ENCODE measurements at regions not wholly inside any gene's neighbourhood (a gene's known extent, or its start where the extent isn't known, plus 50 kb on each side); places are given as distances from the start of the nearest gene placed in this dataset.

DNA sequence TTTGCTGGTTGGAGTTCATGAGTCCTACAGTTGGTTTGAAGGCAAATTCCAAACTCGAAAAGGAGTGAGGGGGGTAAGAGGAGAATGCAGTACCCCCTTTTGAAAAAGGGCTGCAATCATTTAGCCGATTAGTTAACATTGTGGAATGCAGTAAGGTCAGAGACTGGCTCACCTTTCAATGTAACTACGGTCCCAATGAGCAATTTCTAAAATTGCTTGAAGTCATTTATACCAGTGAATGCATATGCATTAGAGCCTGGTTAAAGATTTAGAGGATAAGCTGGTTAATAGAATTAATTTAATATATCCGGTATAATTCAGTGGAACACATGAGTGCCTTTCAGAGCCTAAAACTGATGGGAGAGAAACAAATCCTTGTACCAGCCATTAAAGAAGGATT is 172.6 kb upstream of the PAPPA start:
- DNase-seq (ENCODE audit: low read depth) = no peak

DNA sequence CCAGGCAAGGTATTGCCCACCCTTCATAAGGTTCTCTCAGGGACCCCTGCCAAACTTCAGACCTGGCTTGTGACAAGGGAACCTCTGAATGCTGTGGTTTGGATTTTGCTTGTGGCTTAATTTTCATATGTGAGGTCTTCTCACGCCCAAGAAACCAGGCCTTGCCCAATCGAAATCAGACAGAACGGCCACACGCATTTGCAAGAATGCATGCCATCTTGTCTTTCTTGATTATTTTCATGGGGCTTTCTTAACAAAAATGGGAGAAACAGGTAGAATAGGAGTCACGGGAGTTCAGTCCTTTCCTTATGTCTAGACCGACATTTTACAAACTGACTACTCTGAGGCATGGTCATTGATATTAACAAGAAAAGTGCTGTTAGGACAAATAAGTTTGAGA is 170.2 kb upstream of the PAPPA start:
- no peak for DNase-seq (ENCODE audit: low read depth)

DNA sequence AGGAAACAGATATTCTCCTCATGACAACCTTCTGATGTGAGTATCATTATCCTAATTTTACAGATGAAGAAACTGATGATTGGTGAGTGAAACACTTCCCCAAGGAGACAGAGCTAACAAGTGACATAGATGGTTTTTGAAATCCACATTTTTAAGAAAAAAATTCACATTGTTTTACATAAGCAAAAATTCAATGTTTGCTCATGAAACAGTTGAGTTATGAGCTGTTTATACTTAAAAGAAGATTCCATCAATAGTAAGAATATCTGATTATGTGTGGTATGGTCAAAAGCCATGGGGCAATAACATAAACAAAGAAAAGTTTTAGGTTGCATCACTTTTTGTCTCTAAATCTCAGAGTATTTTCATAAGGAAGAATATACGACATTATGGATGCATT is 167.9 kb upstream of the PAPPA start:
- DNase-seq (ENCODE audit: low read depth) = no peak

DNA sequence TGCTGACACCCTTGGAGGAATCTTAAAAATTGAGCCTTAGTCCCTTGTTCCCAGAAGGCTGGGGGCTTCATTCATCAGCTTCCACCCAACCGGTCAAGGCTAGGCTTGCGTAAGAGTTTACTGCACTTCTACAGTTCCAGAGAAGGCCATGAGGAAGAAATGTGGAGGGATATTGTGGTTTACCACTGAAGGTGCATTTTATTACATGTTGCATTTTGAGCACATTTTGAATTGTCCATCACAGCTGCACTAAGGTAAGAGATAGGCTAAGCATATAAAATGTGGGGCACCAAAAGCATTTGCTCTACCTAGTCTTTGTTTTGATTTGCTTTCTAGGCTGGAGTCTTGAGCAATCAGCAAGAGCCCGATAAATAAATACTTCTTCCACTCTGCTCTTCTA is 167.1 kb upstream of the PAPPA start:
- peak; percentile 37 for DNase-seq (ENCODE audit: low read depth)

DNA sequence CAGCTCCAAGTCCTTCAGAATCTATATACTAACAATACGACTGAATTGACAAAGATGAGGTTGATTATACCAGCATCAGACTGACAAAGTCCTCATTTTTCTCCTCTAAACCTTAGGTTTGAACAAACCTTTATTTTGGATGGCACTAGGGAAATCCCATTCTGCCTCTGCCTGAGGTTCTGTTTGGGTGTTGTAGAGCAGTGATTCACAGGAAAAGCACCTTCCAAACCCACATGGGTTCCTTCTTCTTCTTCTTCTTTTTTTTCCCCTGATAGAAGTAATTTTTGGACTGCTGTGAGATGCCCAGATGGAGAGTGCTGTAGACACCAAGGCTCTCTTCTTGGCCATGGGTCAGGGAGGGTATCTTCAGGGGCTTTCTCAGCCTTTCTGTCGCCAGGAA is 164.9 kb upstream of the PAPPA start:
- peak; percentile 56 for DNase-seq (ENCODE audit: low read depth)

DNA sequence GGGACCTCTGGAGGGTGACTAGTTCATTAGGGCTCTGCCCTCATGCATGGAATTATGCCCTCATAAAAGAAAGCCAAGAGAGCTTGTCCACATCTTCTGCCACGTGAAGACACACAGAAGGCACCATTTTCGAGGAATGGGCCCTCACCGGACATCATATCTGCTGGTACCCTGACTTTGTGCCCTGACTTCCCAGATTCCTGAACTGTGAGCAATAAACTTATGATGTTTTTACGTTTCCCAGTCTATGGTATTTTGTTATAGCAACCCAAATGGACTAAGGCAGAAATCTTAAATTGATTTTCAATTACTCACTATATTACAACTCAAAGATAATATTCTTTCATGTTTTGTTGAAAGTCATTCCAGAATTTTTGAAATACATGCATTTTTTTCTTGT is 163.8 kb upstream of the PAPPA start:
- DNase-seq (ENCODE audit: low read depth) = no peak

DNA sequence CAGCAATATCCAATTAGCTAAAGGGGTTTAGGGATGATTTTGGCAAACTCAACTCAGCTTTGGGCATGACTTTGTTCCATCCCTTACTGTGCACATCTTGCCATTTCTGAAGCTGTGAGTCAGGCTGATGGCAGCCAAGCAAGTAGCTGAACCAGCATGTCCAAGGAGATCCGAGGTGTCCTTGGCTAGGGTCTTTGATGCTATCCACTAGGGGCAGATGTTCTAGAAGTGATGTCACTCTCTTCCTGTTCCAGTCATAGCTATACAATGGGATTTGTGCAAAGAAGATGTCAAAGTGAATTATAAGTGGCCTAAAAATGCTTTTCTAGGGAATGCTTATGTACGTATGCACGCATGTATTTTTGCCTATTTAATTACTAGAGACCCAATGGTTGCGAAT is 160.8 kb upstream of the PAPPA start:
- DNase-seq (ENCODE audit: low read depth) = peak; percentile 65

DNA sequence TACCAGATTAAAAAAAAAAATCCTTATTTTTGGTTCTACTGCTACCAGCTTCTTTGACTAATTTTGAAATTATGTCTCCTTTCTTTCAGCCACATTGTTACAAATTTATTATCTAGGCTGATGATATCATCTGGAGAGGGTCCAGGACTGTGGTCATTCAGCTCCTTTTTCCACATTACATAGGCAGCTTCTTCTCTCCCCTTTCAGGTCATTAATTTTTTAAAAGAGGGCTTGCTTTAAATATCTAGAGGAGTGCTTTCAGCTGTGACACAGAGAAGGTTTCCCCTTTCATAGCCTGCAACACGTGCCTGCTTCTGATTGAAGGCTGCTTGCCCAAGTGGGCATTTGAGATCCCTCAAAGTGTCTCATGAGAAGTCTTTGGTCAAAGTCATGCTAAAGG is 155.7 kb upstream of the PAPPA start:
- peak; percentile 91 for DNase-seq (ENCODE audit: low read depth)

DNA sequence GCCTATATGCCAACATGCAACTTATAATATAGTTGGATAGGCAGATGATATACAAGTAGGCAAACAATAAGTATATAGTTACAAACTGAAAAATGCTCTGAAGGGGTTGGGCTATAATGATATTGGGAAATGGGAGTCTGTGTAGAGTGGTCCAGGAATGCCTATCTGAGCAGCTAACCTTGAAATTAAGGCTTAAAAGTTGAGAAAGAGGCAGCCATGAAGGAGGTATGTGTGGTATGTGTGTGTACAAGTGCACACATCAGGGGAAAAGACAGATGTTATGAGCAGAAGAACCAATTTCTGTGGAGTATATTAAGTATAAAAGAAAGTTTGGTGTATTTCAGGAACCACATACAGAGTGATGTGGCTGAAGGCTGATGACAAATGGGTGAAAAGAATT is 154.9 kb upstream of the PAPPA start:
- no peak for DNase-seq (ENCODE audit: low read depth)

DNA sequence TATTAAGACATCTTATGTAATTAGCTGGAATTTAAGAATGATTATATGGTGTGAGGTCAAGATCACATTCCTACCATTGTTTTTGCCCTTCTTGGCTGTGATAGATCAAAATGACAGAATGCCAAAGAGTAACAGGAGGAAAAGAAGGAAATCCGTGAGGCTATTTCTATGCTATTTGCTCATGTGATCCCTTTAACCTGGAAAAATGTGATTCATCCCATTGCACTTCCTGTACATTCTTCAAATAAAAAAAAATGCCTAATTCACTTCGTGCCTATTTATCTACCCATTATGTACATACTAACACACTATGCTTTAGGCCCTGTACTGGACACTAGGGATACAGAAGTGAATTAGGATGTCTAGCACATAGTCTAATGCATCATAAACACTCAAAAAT is 154.1 kb upstream of the PAPPA start:
- peak; percentile 77 for DNase-seq (ENCODE audit: low read depth)

DNA sequence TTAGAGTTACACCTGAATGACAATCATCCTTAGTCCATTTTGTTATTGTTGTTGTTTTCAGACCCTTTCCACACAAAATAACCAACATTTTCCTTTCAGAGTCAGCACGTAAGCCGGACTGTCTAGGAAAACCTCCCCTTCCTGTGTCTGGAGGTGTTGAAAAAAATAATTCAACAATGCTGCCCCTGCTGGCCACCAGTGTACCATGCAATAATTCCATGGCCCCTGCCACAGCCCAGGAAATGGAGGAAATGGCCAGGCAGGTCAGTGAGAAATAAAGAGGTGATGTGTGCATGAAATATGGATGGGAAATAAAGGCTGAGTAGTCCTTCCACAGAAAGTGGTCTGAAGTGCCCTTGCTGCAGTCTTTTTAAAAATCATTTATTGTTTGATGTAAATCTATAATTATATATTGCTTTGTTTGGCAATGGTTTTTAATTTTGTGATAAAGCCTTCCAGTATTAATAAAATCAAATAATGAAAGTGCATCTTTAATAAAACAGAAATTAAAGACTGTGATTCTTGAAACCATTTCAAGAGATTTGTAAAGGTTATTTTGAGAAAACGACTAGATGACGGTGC is 152.8 kb upstream of the PAPPA start:
- peak; percentile 29 for DNase-seq (ENCODE audit: low read depth)

DNA sequence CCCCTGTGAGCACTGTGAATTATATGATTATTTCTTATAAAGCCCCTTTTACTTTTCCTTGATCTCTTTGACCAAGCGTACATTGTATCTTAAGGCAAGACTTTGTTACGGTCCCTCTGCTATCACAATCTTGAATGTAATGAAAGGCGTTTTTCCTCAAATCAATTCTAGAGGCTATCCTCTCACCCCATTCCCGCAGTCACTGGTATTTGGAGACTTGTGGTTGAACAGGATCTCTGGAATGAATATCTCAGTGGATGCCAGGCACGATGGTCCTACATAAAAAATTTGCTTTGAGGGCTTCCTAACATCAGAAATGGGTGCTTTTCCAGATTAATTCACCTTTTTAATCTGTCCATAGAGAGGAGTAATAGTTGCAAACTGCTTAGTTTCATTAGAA is 151.4 kb upstream of the PAPPA start:
- DNase-seq (ENCODE audit: low read depth) = peak; percentile 31

DNA sequence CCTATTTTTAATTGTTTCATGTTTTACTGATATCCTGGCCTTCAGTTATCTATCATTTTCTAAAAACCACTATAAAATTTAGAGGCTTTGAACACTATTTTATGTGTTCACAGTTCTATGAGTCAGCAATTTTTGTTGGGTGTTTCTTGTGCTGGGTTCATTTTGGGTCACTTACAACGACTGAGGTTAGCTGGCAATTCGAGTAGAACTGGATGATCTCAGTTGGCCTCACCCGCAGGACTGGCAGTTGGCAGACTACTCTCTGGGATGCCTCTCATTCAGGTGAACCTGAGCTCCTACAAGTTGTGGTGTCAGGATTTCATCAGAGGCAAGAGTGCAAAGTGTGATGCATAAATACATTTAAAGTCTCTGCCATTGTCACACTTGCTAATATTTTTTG is 151.0 kb upstream of the PAPPA start:
- peak; percentile 90 for DNase-seq (ENCODE audit: low read depth)

DNA sequence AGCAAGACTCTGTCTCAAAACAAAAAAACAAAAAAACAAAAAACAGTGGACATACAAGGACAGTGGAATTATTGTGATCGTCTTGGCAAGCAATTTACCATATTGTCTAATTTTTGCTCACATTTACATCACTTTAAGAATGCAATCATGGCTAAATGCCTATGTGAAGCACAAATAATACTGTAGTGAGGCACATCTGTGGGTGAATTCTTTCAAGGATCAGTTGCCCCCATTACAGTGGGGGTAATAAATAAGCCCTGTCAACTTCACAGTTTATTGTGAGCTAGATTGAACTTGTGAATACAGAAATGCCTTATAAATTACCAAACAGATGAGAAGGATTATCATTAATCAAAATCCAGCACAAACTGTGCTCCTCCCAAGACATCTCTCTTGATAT is 150.2 kb upstream of the PAPPA start:
- DNase-seq (ENCODE audit: low read depth) = no peak

DNA sequence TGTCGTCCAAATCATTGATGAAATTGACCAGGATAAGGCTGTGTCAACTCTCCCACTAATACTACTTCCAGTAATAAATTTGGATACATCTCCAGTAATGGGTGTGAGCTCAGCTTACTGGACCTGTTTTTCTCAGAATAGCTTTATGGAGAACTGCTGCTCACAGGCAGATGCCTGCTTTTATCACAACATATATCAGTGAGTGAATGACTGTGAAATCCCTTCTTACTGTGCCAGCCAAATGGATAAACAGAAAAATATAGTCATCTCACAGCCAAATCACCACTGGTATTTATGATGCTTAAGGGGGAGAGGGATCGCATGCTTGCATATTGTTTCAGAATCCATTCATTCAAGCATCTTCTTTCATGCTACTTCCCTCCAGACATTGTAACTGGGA is 148.4 kb upstream of the PAPPA start:
- no peak for DNase-seq (ENCODE audit: low read depth)

DNA sequence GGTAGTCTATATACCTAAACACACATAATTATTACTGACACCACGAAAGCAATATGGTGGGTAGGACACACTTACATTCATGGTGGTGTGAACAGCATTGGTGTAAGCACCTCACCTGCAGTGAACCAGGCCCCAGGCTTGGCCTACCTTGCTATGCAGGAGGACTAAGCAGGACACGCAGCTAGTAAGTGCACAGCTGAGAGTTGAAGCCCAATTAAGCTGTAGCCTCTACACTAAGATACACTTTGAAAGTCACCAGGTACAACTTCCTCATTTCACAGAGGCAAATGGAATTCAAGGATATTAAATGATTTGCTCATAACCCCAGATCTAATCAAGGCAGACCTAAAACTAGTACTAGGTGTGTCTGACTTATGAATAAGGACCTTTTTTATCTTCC is 145.8 kb upstream of the PAPPA start:
- DNase-seq (ENCODE audit: low read depth) = no peak

DNA sequence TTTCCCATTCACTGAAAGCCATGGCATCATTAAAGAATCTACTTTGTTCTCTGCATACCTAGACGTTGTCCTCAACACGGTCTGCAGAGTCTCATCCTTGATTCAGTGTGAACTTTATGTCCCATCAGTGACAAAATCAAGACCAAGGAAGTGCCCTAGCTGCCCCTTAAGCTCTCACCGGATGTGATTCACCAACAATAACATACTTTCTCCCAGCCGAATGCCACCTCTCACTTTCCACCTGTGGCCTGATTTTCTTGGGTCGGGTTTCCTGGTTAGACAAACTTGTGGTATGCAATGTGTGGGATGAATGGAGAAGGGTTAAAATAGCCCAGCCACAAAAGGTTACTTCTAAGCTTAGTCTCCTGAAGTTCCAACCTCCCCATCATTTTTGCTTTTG is 145.3 kb upstream of the PAPPA start:
- peak; percentile 84 for DNase-seq (ENCODE audit: low read depth)

DNA sequence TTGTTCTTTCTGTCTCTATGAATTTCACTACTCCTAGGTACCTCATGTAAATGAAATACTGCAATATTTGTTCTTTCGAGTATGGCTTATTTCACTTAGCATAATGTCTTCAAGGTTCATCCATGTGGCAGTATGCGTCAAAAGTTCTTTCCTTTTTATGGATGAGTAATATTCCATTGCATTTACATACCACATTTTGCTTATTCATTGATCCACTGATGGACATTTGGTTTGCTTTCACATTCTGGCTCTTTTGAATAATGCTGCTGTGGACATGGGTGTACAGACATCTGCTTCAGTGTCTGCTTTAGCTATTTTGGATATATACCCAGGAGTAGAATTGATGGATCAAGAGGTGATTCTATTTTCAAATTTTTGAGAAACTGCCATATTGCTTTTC is 144.2 kb upstream of the PAPPA start:
- DNase-seq (ENCODE audit: low read depth) = no peak

DNA sequence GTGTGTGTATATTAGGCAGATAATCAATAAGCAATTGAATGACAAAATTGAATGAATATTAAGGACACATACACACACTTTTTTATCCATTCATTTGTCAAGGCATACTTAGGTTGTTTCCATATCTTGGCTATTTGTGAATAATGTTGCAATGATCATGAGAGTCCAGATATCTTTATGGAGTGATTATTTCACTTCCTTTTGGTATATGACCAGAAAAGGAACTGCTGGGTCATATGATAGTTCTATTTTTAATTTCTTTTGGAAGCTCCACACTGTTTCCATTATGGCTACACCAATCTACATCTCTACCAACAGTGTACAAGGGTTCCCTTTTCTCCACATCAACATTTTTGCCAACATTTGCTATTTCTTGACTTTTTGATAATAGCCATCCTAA is 137.7 kb upstream of the PAPPA start:
- no peak for DNase-seq (ENCODE audit: low read depth)

DNA sequence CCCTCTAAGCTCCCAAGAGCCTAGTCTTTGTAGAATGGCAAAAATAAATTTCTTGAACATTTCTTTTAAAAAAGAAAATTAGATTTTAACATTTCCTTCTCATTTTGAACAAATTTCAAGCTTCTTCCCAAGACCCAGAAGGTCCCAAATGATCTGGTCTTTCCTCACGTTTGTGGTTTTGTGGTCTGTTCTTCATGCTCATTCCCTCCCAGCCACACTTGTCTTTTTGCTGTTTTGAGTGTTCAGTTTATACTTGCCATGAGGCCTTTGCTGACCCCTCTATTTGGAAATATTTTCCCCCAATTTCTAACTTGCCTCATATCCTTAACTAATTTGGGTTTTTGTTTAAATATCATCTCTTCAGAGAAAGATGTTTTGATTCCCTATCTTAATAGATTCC is 133.4 kb upstream of the PAPPA start:
- DNase-seq (ENCODE audit: low read depth) = peak; percentile 22

DNA sequence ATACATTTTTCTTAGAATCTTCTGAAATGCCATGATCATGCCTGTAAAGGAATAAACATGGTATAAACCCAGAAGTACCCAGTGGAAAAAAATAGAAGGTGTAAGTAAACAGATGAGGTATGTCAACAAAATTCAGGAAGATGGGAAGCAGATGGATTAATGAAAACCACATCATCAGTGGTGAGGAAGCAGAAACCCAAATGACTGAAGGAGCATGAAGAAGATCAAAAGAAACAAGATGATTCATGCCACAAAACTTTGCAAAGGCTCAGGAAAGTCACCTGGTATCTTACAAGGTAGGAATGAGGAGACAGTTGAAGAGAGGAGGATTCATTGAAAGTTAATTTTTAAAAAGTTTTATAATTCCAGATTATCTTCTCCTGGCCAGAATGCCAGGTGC is 132.8 kb upstream of the PAPPA start:
- peak; percentile 71 for DNase-seq (ENCODE audit: low read depth)

DNA sequence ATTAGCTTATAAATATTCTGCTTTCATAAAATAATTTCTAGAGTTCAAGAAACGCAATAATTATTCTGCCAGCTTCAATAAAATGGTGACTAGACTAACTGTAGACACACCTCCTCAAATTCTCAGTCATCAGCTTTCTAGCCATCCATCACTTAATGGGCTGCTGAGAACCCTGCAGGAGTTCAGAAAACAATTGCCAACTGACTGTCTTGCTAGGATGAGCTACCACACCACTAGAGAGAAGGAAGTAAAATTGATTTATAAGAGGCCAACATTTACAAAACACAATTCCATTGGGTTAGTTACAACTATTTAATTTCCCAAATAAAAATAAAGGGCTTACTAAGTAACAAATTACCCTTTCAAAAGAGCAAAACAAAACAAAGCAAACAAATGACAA is 126.5 kb upstream of the PAPPA start:
- peak; percentile 40 for DNase-seq (ENCODE audit: low read depth)

DNA sequence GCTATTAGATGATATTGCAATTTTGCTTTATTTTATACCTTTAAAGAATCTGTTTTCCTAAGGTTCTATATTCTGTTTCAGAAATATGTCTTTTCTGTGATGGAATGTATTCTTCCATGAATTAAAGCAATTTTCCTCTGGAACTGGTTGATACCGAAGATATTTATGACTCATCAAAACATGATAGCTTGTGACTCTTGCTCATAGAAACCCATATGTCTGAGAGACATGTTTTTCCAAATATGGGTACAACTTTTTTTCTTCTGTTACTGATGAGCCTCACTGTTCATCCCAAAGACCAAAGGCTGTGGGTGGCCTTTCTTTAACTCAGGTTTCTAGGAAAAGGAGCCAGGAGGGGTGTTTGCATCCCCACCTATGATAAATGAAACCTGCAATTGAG is 126.1 kb upstream of the PAPPA start:
- DNase-seq (ENCODE audit: low read depth) = peak; percentile 69

DNA sequence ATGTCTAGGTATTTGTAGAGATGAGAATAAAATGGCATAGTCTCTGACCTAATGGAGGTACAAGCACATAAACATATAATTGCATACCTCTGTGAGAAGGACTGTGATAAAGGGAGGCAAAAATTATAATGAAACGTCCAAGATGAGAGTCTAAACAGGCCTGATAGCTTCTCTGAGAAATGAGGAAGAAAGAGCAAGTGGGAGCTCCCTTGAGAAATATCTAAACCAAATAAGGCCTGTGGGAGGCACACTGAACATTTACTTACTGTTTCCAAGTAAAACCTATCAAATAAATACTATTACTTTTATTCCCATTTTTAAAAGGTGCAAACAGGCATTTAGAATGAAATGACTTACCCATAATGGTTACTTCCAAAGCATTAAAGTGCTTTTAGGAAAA is 125.6 kb upstream of the PAPPA start:
- DNase-seq (ENCODE audit: low read depth) = no peak

DNA sequence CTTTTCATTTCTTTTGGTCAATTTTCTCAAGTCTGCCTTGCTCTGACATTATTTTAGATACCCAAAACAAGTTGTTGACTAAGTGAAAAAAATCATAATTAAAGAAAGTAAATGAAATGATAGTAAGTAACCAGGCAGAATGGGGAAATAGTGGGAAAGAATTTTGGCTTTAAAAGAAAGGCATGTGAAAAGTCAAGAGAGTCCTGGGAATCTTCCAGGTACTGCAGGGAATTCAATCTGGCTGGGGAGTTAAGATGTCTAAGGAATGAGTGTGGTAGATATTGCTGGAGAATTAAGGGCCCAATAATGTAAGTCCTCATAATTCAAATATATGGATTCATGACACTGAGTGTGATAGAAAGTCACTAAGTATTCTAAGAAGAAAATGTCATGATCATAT is 123.1 kb upstream of the PAPPA start:
- no peak for DNase-seq (ENCODE audit: low read depth)
